ENCODE measurements at regions not wholly inside any gene's neighbourhood (a gene's known extent, or its start where the extent isn't known, plus 50 kb on each side); places are given as distances from the start of the nearest gene placed in this dataset.

DNA sequence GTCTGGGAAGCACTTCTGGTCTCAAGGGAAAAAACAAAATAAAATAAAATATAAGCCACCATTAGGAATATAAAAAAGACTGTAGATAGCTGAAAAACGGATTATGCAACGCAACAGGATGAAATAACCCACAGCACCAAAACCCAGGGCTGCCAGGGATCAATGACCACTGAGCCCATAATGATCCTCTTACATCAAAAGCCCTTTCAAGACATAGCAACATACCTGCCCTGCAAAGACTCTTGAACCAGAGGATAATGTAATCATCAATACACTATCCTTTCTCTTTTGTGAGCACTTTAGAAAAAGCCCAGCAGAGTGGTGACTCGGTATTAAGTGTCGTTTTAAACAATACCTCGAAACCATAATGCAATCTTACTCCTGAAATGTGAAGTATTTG, 235.0 kb upstream of the SOX21 start:
- peaks cover 21% of the 10 kb centered on the region for H3K27me3 ChIP-seq (replicated peaks; ENCODE audit: insufficient read depth)
- H3F3A ChIP-seq (ENCODE audit: insufficient read depth), result no peaks in the 10 kb centered on the region
- no peak overlapping the region for H3K4me2 ChIP-seq (ENCODE audit: unreplicated experiment)
- TF ChIP-seq EZH2 (IDR thresholded peaks at IDR 0.05; ENCODE audit: insufficient read depth, poor library complexity, severe bottlenecking), result no peak
- no peak for TF ChIP-seq EZH2phosphoT487 (IDR thresholded peaks at IDR 0.05; ENCODE audit: insufficient read depth, low read depth)
- H3K9me3 ChIP-seq (ENCODE audit: low read depth), result no peaks in the 10 kb centered on the region
- in situ Hi-C loops (cut with MboI), result no loop called here
- no peak overlapping the region for H3K27ac ChIP-seq
- H3K9me2 ChIP-seq (ENCODE audit: insufficient read depth), result no peaks in the 10 kb centered on the region
- no peaks in the 10 kb centered on the region for H4K20me1 ChIP-seq (ENCODE audit: insufficient read depth)
- DNase-seq, result no peak
- no peaks in the 10 kb centered on the region for H3K4me1 ChIP-seq (ENCODE audit: insufficient read depth)
- no peaks in the 10 kb centered on the region for H3K36me3 ChIP-seq (ENCODE audit: low read depth)
- no peak overlapping the region for H3K9ac ChIP-seq
- no peak overlapping the region for H3K4me3 ChIP-seq
- 25 to 30% methylated on average over 5 of the region's 5 CpGs for WGBS, 2 experiments (ENCODE audit: low coverage in 1 of 2, low lambda C conversion rate in 2 of 2, missing lambda C conversion rate in 2 of 2)
- no peaks in the 10 kb centered on the region for H3K79me2 ChIP-seq (ENCODE audit: insufficient read depth)
- no peak overlapping the region for H2AFZ ChIP-seq

DNA sequence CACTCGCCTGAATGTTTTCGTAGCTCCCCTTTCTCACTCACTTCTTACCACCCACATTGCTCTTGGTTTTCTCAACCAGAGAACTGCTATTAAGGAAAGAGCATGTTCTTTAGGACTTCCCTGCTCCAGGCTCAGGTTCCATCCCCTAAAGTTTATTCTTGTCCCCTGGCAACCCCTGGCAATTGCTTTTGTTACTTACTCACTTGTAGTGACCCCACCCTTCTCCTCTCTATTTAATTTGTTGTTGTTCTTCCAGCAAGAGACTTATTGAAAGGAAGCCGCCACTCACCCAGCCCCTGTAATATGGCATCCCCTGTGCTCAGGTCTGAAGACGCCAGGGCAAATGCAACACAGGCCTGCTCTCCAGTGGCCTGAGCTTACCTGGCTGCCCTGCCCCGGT, 233.7 kb upstream of the SOX21 start:
- H3K27ac ChIP-seq, result no peak overlapping the region
- in situ Hi-C loops (cut with MboI), result no loop called here
- 53 to 70% methylated on average over 5 of the region's 5 CpGs for WGBS, 2 experiments (ENCODE audit: low coverage in 1 of 2, low lambda C conversion rate in 2 of 2, missing lambda C conversion rate in 2 of 2)

DNA sequence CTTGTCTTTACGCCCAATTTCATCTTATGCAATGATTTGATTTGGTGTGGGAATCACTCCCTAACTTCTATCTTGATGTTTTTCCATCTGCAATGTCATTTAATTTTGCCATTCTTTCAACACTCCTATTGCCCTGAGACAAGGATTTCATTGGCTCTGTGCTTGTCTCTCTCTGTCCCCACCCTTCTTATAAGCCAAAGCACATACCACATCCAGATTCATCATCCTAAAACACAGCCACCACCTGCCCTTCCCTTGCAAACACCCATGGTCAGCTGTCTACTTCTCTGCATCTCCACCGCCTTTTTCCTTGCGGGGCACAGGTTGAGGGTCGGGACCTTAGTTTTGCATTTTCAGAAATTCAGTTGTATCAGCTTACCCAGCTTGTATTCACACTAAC, 225.8 kb upstream of the SOX21 start:
- no peaks in the 10 kb centered on the region for H3K79me2 ChIP-seq (ENCODE audit: insufficient read depth)
- TF ChIP-seq EZH2phosphoT487 (IDR thresholded peaks at IDR 0.05; ENCODE audit: insufficient read depth, low read depth) (no peak), EZH2 (IDR thresholded peaks at IDR 0.05; ENCODE audit: insufficient read depth, poor library complexity, severe bottlenecking) (no peak)
- WGBS, 2 experiments (ENCODE audit: low coverage in 1 of 2, low lambda C conversion rate in 2 of 2, missing lambda C conversion rate in 2 of 2), result 25 to 26% methylated on average over 4 of the region's 4 CpGs
- no peak for DNase-seq
- no peak overlapping the region for H3K9ac ChIP-seq
- in situ Hi-C loops (cut with MboI), result no loop called here
- no peak overlapping the region for H2AFZ ChIP-seq
- no peaks in the 10 kb centered on the region for H3K9me3 ChIP-seq (ENCODE audit: low read depth)
- no peak overlapping the region for H3K27ac ChIP-seq
- H3F3A ChIP-seq (ENCODE audit: insufficient read depth), result no peaks in the 10 kb centered on the region
- no peaks in the 10 kb centered on the region for H3K36me3 ChIP-seq (ENCODE audit: low read depth)
- H3K9me2 ChIP-seq (ENCODE audit: insufficient read depth), result no peaks in the 10 kb centered on the region
- no peaks in the 10 kb centered on the region for H4K20me1 ChIP-seq (ENCODE audit: insufficient read depth)
- H3K27me3 ChIP-seq (replicated peaks; ENCODE audit: insufficient read depth), result no peaks in the 10 kb centered on the region; the same call in 1 of the 2 replicates
- H3K4me2 ChIP-seq (ENCODE audit: unreplicated experiment), result no peak overlapping the region
- no peak overlapping the region for H3K4me3 ChIP-seq
- H3K4me1 ChIP-seq (ENCODE audit: insufficient read depth), result no peaks in the 10 kb centered on the region

More for the DNA sequence above, 233.7 kb upstream of the SOX21 start:
- no peaks in the 10 kb centered on the region for H3K9me3 ChIP-seq (ENCODE audit: low read depth)
- no peak for DNase-seq
- H2AFZ ChIP-seq, result no peak overlapping the region
- TF ChIP-seq EZH2 (IDR thresholded peaks at IDR 0.05; ENCODE audit: insufficient read depth, poor library complexity, severe bottlenecking) (no peak), EZH2phosphoT487 (IDR thresholded peaks at IDR 0.05; ENCODE audit: insufficient read depth, low read depth) (no peak)
- no peaks in the 10 kb centered on the region for H3K9me2 ChIP-seq (ENCODE audit: insufficient read depth)
- no peak overlapping the region for H3K4me3 ChIP-seq
- peaks cover 21% of the 10 kb centered on the region for H3K27me3 ChIP-seq (replicated peaks; ENCODE audit: insufficient read depth)
- H3K79me2 ChIP-seq (ENCODE audit: insufficient read depth), result no peaks in the 10 kb centered on the region
- H3F3A ChIP-seq (ENCODE audit: insufficient read depth), result no peaks in the 10 kb centered on the region
- no peak overlapping the region for H3K4me2 ChIP-seq (ENCODE audit: unreplicated experiment)
- no peaks in the 10 kb centered on the region for H3K4me1 ChIP-seq (ENCODE audit: insufficient read depth)
- H4K20me1 ChIP-seq (ENCODE audit: insufficient read depth), result no peaks in the 10 kb centered on the region
- no peaks in the 10 kb centered on the region for H3K36me3 ChIP-seq (ENCODE audit: low read depth)
- H3K9ac ChIP-seq, result no peak overlapping the region

DNA sequence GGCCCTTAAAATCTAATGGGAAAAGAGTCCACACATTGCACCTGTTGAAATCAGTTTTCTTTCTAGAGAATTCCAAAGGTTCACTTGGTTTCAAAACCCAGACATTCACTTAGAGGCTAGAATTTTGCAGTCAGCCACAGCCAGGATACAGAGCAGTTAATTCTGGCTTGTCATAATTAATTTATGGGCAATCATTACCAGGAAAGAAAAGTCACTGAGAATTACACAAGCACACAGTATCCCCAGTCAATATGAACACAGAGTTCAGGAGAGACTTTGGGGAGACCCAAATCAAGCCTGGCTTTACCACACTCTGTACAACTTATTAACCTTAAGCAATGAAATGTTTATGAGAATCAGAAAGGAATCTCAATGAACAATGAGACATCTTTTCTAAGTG, 224.3 kb upstream of the SOX21 start:
- no peaks in the 10 kb centered on the region for H3K36me3 ChIP-seq (ENCODE audit: low read depth)
- no peak overlapping the region for H3K9ac ChIP-seq
- no peak overlapping the region for H3K4me3 ChIP-seq
- TF ChIP-seq EZH2 (IDR thresholded peaks at IDR 0.05; ENCODE audit: insufficient read depth, poor library complexity, severe bottlenecking) (no peak), EZH2phosphoT487 (IDR thresholded peaks at IDR 0.05; ENCODE audit: insufficient read depth, low read depth) (no peak)
- no peaks in the 10 kb centered on the region for H3F3A ChIP-seq (ENCODE audit: insufficient read depth)
- H3K27me3 ChIP-seq (replicated peaks; ENCODE audit: insufficient read depth), result no peaks in the 10 kb centered on the region; the same call in 1 of the 2 replicates
- H3K27ac ChIP-seq, result no peak overlapping the region
- in situ Hi-C loops (cut with MboI), result no loop called here
- H3K79me2 ChIP-seq (ENCODE audit: insufficient read depth), result no peaks in the 10 kb centered on the region
- H3K9me2 ChIP-seq (ENCODE audit: insufficient read depth), result no peaks in the 10 kb centered on the region
- no peak overlapping the region for H3K4me2 ChIP-seq (ENCODE audit: unreplicated experiment)
- H3K4me1 ChIP-seq (ENCODE audit: insufficient read depth), result no peaks in the 10 kb centered on the region
- H3K9me3 ChIP-seq (ENCODE audit: low read depth), result no peaks in the 10 kb centered on the region
- DNase-seq, result no peak
- no peak overlapping the region for H2AFZ ChIP-seq
- H4K20me1 ChIP-seq (ENCODE audit: insufficient read depth), result no peaks in the 10 kb centered on the region

DNA sequence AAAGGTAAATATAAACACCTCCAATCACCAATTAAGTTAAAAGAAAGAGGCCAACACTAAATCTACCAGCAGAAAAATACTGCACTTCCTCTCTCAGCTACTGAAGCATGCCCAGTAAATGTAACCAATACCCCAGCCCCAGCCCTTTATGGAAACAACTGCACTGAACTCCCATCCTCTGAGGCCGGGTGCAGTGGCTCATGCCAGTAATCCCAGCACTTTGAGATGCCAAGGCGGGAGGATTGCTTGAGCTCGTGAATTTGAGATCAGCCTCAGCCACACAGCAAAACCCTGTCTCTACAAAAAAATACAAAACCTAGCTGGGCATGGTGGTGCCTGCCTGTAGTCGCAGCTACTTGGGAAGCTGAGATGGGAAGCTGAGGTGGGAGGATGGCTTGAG, 221.6 kb upstream of the SOX21 start:
- H3K27ac ChIP-seq, result no peak overlapping the region
- TF ChIP-seq EZH2 (IDR thresholded peaks at IDR 0.05; ENCODE audit: insufficient read depth, poor library complexity, severe bottlenecking) (no peak), EZH2phosphoT487 (IDR thresholded peaks at IDR 0.05; ENCODE audit: insufficient read depth, low read depth) (no peak)
- no peak overlapping the region for H3K4me2 ChIP-seq (ENCODE audit: unreplicated experiment)
- no peaks in the 10 kb centered on the region for H4K20me1 ChIP-seq (ENCODE audit: insufficient read depth)
- in situ Hi-C loops (cut with MboI), result no loop called here
- no peaks in the 10 kb centered on the region; the same call in 1 of the 2 replicates for H3K27me3 ChIP-seq (replicated peaks; ENCODE audit: insufficient read depth)
- 17 to 24% methylated on average over 4 of the region's 4 CpGs for WGBS, 2 experiments (ENCODE audit: low coverage in 1 of 2, low lambda C conversion rate in 2 of 2, missing lambda C conversion rate in 2 of 2)
- no peak overlapping the region for H3K9ac ChIP-seq
- no peaks in the 10 kb centered on the region for H3K9me2 ChIP-seq (ENCODE audit: insufficient read depth)
- H2AFZ ChIP-seq, result no peak overlapping the region
- H3K9me3 ChIP-seq (ENCODE audit: low read depth), result no peaks in the 10 kb centered on the region
- H3K36me3 ChIP-seq (ENCODE audit: low read depth), result no peaks in the 10 kb centered on the region
- H3K4me3 ChIP-seq, result no peak overlapping the region
- H3F3A ChIP-seq (ENCODE audit: insufficient read depth), result no peaks in the 10 kb centered on the region
- no peak for DNase-seq
- no peaks in the 10 kb centered on the region for H3K4me1 ChIP-seq (ENCODE audit: insufficient read depth)
- H3K79me2 ChIP-seq (ENCODE audit: insufficient read depth), result no peaks in the 10 kb centered on the region
